GM12864 (cell line): ENCODE measurements at regions not wholly inside any gene's neighbourhood (a gene's known extent, or its start where the extent isn't known, plus 50 kb on each side); places are given as distances from the start of the nearest gene placed in this dataset.

Experiments
- DNase-seq: peaks from one replicate; pipeline ENCODE4 v3.0.0-alpha.2; 2011; ENCODE audit warnings: low read depth
- H3K4me3 ChIP-seq: 2 replicates; pipeline ENCODE4 v1.5.1; 2011; ENCODE audit warnings: mild to moderate bottlenecking, low read depth, low read length, control low read depth
- TF ChIP-seq, protein P1 (sequence below): IDR thresholded peaks from 2 replicates; pipeline ENCODE4 v1.5.1; 2011; ENCODE audit warnings: low read depth, mild to moderate bottlenecking, moderate library complexity, low read length, control low read depth, inconsistent platforms; ENCODE audit errors: missing control alignments

DNA sequence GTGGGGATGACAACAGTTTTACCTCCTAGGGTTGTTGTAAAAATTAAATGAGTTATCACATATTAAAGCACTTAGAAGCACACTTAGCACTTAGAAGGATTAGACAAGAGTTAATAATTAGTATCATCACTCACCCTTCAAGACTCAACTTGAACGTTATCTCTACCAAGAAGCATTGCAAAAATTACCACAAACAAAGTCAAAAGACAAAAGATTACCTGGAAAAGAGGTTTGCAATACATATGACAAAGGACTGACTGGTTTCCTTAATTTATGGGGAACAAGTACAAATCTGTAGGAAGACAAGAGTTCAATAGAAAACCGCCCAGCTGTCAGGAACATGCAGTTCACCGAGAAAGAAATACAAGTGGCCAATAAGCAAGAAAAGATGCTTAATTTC is 93.3 kb upstream of the ATP1A1 start:
- DNase-seq = no peak
- H3K4me3 ChIP-seq = no peak overlapping the region
- TF ChIP-seq, protein P1, sequence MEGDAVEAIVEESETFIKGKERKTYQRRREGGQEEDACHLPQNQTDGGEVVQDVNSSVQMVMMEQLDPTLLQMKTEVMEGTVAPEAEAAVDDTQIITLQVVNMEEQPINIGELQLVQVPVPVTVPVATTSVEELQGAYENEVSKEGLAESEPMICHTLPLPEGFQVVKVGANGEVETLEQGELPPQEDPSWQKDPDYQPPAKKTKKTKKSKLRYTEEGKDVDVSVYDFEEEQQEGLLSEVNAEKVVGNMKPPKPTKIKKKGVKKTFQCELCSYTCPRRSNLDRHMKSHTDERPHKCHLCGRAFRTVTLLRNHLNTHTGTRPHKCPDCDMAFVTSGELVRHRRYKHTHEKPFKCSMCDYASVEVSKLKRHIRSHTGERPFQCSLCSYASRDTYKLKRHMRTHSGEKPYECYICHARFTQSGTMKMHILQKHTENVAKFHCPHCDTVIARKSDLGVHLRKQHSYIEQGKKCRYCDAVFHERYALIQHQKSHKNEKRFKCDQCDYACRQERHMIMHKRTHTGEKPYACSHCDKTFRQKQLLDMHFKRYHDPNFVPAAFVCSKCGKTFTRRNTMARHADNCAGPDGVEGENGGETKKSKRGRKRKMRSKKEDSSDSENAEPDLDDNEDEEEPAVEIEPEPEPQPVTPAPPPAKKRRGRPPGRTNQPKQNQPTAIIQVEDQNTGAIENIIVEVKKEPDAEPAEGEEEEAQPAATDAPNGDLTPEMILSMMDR = no peak

DNA sequence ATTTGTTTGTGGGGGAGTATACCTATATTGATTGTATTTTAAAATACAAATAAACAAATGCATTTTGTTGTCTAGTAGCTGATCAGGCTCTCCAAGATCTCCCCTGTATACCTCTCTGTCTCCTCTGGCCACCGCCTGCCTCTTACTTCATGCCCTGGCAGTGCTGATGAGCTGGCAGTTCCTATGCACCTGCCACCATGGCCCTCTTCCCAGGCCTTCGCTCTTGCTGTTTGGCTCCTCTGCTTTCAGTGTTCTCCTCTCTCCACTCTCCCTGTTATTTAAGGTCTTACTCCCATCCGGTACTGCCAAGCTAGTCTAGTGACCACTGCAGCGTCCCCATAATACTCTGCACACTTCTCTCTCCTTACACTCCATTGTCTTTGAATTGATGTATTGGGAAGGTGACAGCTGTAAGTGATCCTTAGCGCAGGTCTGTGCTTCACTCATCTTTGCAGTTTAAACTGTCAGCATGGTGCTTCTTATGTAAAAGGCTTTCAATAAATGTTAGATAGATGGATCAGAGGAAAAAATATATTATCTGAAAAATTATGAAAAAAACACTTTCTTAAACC is 88.1 kb upstream of the ATP1A1 start:
- no peak overlapping the region for H3K4me3 ChIP-seq
- TF ChIP-seq, protein P1 = no peak
- no peak for DNase-seq

DNA sequence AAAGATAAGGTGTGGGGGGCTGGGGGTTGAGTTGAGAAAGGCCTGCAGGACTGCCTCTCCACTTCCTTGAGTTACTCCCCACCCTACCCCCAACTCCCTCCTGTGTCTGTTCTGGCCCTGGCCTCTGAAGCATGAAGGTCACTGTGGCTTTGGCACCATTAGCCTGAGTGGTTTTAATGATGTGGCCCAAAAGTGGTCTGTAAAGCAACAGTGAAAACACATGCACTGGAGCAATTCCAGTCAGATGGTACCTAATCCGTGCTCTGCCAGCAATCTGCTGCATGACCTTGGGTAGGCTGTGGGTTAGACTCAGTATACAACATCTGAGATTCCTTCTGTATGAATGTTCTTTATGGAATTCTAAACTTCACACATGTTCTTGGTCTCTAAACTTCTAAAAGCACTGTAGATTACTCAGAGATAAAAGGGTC is 86.5 kb upstream of the ATP1A1 start:
- DNase-seq = no peak
- no peak overlapping the region for H3K4me3 ChIP-seq
- TF ChIP-seq, protein P1 = no peak

DNA sequence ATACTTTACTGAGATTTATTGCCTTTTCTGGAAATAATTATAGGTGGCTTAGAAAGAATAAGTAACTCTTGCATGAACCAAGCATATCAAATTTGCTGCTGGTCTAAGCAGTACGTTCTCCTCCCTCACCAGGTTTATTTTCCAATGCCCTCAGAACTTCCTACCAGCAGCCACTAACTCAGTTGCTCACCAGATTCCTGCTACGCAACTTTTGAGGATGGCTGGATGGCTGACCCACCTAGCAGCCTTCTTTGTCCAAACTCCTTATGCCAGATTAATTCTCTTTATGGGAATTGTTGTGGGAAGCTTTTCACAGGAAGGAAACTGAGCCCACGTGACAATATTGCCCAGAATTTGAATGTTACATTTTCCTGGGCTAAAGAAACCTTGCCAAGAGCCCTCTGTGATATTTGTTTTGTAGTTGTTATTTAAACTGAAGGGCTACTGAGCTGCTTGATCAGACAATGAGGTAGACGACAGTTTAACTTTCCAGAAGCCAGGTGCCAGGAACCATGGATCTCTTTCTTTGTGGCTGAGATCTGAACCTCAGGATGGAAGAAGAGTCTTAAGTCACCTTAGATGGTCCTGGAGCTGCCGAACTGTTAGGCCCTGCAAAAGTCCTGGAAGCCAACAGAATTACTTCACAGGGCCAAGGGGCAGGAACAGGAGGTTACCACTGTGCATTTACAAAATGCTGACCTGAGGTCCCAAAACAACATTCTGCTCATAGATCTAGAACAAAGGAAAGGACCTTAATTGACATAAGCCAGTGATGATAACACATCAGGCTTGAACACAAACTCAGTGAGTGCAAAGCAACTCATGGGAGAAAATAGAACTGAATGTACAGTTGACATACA is 85.5 kb upstream of the ATP1A1 start:
- H3K4me3 ChIP-seq = no peak overlapping the region
- no peak for DNase-seq
- TF ChIP-seq, protein P1 = no peak

DNA sequence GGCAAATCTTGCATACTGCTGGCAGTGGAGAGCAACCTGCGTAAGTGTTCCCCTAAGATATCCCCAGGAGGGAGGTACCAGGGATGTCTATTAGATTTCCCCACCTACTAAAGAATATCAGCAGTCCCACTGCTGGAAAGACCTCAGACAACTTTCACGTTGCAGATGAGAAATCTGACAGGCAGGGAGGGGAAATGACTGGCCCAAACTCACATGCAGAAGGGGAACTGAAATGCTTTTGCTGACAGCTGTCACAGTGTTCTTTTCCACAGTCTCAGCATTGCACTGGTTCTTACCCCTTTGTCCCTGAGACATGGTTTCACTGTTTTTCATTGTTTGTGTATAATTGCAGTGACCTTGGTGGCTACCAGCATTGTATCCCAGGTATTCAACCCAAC is 84.8 kb upstream of the ATP1A1 start:
- TF ChIP-seq, protein P1 = no peak
- DNase-seq = peak; percentile 42
- no peak overlapping the region for H3K4me3 ChIP-seq

DNA sequence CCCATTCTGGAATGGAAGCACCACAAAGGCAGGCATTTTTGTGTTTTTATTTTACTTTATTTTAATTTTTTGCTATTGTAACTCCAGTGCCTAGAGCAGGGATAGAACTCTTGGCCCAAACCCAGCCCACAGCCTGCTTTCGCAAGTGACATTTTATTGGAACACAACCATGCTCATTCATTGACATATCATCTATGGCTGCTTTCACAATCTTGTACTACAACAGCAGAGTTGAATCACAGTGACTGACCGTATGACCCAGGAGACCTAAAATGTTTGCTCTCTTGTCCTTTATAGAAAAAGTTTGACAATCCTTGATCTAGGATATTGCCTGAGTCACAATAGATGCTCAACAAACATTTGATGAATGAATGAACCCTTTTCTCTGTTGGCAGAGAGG is 83.9 kb upstream of the ATP1A1 start:
- TF ChIP-seq, protein P1 = no peak
- no peak overlapping the region for H3K4me3 ChIP-seq
- no peak for DNase-seq

DNA sequence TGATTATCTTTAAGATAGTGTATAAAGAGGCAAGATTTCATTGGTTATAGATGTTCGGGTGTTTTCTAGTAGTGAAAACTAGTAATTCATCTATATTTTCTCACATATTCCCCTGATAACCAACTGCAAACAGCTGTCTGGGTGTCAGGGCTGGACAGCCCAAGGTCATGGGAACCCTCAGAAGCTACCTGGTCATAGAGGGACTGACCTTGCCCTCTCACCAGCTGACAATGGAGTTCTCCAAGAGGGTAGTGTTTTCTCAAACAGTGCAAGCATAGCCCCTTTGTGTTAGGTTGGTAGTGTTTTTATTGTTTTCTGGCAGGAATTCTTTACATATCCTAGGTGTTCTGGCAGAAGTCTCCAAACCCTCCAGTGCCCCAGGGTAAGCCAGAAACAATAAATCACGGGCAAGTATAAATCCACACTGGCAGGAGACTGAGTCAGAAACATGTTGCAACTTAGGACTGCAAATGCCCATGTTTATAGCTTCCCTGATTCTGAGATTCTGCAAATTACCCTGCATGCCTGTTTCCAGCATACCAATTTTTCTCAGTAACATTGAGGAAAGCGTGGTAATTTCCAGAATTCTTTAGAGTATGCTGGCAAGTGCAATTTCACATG is 82.8 kb upstream of the ATP1A1 start:
- DNase-seq = no peak
- H3K4me3 ChIP-seq = no peak overlapping the region
- TF ChIP-seq, protein P1 = no peak
